H1 (cell line): ENCODE measurements at regions not wholly inside any gene's neighbourhood (a gene's known extent, or its start where the extent isn't known, plus 50 kb on each side); places are given as distances from the start of the nearest gene placed in this dataset.

Experiments
- CTBP2 ChIP-seq: IDR thresholded peaks from 2 replicates; pipeline ENCODE4 v1.7.0; 2011; ENCODE audit warnings: borderline replicate concordance, mild to moderate bottlenecking, moderate library complexity, mixed read lengths, low read length; ENCODE audit not compliant: insufficient read depth, insufficient read length
- E2F6 ChIP-seq: IDR thresholded peaks from 2 replicates; pipeline ENCODE4 v1.6.1; 2012; ENCODE audit warnings: inconsistent platforms
- RAD21 ChIP-seq, 2 experiments: IDR thresholded peaks in 1 of 2; conservative IDR thresholded peaks in 1 of 2; 2 replicates each; pipeline ENCODE4 v1.6.1; 2011; ENCODE audit warnings: low read depth in 2 of 2, low read length in 2 of 2, improper control_type of control experiment in 1 of 2, inconsistent platforms in 1 of 2, mild to moderate bottlenecking in 1 of 2, moderate library complexity in 1 of 2

DNA sequence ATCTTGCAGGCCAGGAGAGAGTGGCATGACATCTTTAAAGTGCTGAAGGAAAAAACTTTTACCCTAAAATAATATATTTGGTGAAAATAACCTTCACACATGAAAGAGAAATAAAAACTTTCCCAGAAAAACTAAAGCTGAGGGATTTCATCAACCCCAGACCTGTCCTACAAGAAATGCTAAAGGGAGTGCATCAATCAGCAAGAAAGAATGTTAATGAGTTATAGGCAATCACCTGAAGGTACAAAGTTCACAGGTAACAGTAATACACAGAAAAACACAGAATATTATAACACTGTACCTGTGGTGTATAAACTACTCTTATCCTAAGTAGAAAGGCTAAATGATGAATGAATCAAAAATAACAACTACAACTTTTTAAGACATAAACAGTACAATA, 249.2 kb upstream of the PKN2 start (continued):
- TF ChIP-seq RAD21 (IDR thresholded peaks at IDR 0.05 in 1 of 2, conservative IDR thresholded peaks at IDR 0.05 in 1 of 2; ENCODE audit: low read depth in 2 of 2, low read length in 2 of 2) (no peak), CTBP2 (no peak), E2F6 (no peak)
